ENCODE measurements at regions not wholly inside any gene's neighbourhood (a gene's known extent, or its start where the extent isn't known, plus 50 kb on each side); places are given as distances from the start of the nearest gene placed in this dataset.

DNA sequence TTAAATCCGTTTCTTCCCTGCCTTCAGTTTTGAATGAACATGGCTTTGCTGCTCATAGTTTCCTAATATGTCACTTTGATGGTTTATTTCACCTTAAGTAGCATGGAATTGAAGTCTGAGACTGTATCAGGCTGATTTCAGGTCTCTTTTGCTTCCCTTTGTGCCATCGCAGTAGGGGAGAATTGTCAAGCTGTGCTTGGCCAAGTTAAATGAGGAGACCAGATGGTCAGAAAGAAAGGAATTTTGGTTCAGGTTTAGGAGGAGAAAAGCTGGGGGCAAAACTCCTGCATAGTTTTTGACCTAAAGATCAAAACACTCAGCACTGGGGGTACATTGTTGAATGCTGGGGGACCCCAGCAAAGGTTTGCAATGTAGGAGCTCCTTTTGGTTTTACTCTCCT is 398.4 kb downstream of the NUAK1 start:
- H3K36me3 ChIP-seq (ENCODE audit: control insufficient read depth, insufficient read depth, low read length): no peaks in the 10 kb centered on the region
- TF ChIP-seq, protein P1, sequence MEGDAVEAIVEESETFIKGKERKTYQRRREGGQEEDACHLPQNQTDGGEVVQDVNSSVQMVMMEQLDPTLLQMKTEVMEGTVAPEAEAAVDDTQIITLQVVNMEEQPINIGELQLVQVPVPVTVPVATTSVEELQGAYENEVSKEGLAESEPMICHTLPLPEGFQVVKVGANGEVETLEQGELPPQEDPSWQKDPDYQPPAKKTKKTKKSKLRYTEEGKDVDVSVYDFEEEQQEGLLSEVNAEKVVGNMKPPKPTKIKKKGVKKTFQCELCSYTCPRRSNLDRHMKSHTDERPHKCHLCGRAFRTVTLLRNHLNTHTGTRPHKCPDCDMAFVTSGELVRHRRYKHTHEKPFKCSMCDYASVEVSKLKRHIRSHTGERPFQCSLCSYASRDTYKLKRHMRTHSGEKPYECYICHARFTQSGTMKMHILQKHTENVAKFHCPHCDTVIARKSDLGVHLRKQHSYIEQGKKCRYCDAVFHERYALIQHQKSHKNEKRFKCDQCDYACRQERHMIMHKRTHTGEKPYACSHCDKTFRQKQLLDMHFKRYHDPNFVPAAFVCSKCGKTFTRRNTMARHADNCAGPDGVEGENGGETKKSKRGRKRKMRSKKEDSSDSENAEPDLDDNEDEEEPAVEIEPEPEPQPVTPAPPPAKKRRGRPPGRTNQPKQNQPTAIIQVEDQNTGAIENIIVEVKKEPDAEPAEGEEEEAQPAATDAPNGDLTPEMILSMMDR (IDR thresholded peaks at IDR 0.05; ENCODE audit: insufficient read depth, low read length, poor library complexity, severe bottlenecking): no peak
- no peak for DNase-seq (ENCODE audit: low read depth)
- no peak overlapping the region for H3K4me3 ChIP-seq (ENCODE audit: low read depth, low read length)
- no peaks in the 10 kb centered on the region for H3K27me3 ChIP-seq (ENCODE audit: control insufficient read depth, insufficient read depth, low read length)

DNA sequence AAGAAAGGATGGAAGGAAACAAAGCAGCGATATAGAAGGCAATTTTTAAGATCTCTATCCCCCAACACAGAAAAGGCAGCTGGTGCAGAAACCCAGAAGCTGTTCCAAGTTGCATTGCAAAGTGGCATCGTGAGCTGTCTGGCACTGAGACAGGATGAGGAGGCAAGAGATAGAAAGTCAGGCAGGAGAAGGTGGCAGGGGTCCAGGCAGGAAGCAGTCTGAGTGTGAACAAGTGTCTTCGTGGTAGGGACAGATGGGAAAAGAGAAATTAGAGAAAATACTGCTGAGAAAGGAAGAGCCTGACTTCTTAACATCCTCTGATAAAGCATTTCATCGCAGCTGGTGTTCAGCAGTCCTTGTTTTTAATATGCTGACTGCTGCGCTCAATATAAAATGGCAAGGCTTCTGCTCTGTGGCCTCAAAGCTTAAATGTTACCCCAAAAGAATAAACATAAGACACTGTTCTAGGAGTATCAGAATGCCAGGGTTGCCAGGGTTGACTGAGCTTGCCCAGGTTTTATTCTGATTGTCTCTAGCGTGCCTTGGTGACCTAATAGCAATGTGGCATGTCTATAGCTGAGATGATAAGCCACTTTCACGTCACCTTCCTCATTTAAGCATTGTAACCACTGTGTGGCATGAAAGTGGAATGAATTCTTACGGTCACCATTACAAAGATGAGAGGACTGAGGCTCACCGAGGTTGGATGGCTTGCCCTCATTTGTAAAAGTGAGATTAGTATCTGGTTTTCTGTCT is 397.6 kb downstream of the NUAK1 start:
- no peaks in the 10 kb centered on the region for H3K36me3 ChIP-seq (ENCODE audit: control insufficient read depth, insufficient read depth, low read length)
- no peak overlapping the region for H3K4me3 ChIP-seq (ENCODE audit: low read depth, low read length)
- H3K27me3 ChIP-seq (ENCODE audit: control insufficient read depth, insufficient read depth, low read length): no peaks in the 10 kb centered on the region
- TF ChIP-seq, protein P1 (IDR thresholded peaks at IDR 0.05; ENCODE audit: insufficient read depth, low read length, poor library complexity, severe bottlenecking): no peak
- no peak for DNase-seq (ENCODE audit: low read depth)

DNA sequence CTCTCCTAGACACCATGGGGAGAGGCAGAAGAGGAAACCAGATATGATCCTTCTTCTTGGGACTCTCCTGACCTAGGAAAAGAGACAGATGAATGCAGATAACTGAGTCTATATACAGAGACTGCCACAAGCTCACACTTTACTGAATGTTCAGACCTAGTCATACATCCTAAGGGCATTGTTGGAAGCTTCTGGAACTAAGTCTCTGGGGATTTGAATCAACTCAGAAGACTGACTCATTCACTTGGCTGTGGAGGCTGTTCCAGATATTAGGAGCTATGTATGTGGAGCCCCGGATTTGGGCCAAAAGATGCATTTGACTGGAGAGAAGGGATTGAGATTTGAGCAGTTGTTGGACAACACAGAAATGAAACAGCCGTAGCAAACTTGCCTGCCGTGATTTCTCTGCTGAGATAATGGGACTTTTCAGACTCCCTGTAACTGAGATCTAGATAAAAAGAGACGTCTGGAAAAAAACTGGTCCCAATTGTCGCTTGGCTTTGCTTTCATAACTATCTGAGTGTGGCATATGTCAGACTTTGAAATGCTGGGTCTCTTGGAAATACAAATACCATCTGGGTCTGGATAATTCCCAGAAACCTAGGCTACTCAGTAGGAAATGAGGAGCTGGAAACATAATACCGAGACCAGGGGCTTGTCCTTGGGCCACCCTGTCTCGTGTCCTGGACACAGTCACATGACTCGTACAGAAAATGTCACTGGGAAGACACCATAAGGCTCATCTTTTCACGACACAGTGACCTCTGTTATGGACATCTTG is 396.8 kb downstream of the NUAK1 start:
- Histone ChIP-seq H3K27me3 (ENCODE audit: control insufficient read depth, insufficient read depth, low read length) (no peaks in the 10 kb centered on the region), H3K36me3 (ENCODE audit: control insufficient read depth, insufficient read depth, low read length) (no peaks in the 10 kb centered on the region), H3K4me3 (ENCODE audit: low read depth, low read length) (no peak overlapping the region)
- TF ChIP-seq, protein P1 (IDR thresholded peaks at IDR 0.05; ENCODE audit: insufficient read depth, low read length, poor library complexity, severe bottlenecking): no peak
- no peak for DNase-seq (ENCODE audit: low read depth)

DNA sequence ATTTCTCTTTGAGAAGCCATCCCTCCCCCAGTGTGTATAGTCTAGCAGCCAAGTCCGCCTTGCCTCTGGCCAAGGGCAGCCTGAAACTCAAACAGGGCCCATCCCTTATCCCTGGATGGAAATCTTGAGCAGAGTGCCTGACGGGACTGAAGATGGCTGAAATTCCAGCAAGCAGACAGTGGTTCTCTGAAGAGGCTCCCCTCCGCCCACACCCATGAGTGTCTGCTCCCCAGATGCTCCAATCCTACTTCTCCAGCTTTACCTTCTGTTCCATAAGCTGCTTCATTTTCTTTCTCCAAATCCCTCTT is 396.2 kb downstream of the NUAK1 start:
- TF ChIP-seq, protein P1 (IDR thresholded peaks at IDR 0.05; ENCODE audit: insufficient read depth, low read length, poor library complexity, severe bottlenecking): no peak
- no peak for DNase-seq (ENCODE audit: low read depth)
- Histone ChIP-seq H3K4me3 (ENCODE audit: low read depth, low read length) (no peak overlapping the region), H3K36me3 (ENCODE audit: control insufficient read depth, insufficient read depth, low read length) (no peaks in the 10 kb centered on the region), H3K27me3 (ENCODE audit: control insufficient read depth, insufficient read depth, low read length) (no peaks in the 10 kb centered on the region)

DNA sequence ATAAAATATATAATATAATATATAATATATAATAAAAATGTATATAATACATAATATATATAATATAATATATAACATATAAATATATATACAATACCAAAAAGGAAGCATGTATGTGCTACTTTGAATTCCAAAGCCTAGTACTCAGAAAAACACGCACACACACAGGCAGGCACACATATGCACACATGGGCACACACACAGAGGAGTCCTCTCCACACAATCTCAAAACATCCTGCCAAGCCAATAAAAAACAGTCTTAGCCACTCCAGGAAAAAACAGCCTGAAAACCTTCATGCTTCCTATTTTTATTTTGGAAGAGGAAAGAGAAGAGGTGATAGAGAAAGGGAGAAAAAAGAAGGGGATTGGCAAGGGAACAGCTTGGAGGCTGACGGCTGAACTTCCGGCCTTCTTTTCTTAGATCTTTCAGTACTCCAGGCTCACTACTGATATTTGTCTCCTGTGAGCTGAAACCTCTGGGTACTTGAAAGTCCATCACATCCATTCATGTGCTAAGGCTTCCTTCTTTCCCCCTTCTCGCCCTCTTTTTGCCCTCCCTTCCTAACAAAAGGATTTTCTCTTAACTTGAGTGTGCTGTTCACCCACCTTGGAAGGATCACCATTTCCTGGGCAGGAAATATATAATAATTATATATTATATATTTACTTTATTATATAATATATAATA is 394.2 kb downstream of the NUAK1 start:
- Histone ChIP-seq H3K27me3 (ENCODE audit: control insufficient read depth, insufficient read depth, low read length) (no peaks in the 10 kb centered on the region), H3K36me3 (ENCODE audit: control insufficient read depth, insufficient read depth, low read length) (no peaks in the 10 kb centered on the region), H3K4me3 (ENCODE audit: low read depth, low read length) (no peak overlapping the region)
- TF ChIP-seq, protein P1 (IDR thresholded peaks at IDR 0.05; ENCODE audit: insufficient read depth, low read length, poor library complexity, severe bottlenecking): no peak
- DNase-seq (ENCODE audit: low read depth): no peak

All from kidney epithelial cell (primary cell).